Neural cell (in vitro differentiated cells): ENCODE measurements at regions not wholly inside any gene's neighbourhood (a gene's known extent, or its start where the extent isn't known, plus 50 kb on each side); places are given as distances from the start of the nearest gene placed in this dataset.

Source experiments
- EP300 ChIP-seq: fragments of 450-650 bp; conservative IDR thresholded peaks from 2 replicates; pipeline ENCODE4 v1.6.1; 2014; ENCODE audit warnings: antibody characterized with exemption, mild to moderate bottlenecking, moderate library complexity; ENCODE audit not compliant: poor library complexity, severe bottlenecking
- EZH2 ChIP-seq: fragments of 200-600, 300-800 bp; shearing (Covaris generic), sonication (generic); IDR thresholded peaks from 2 replicates; pipeline ENCODE4 v1.6.1; 2014; ENCODE audit warnings: antibody characterized with exemption, low read length, borderline replicate concordance, mild to moderate bottlenecking; ENCODE audit not compliant: insufficient read depth, poor library complexity, severe bottlenecking
- TF ChIP-seq, protein P1 (sequence below): fragments of 450-650 bp; IDR thresholded peaks from 2 replicates; pipeline ENCODE4 v1.5.1; 2014; ENCODE audit warnings: antibody characterized with exemption, mild to moderate bottlenecking, moderate library complexity; ENCODE audit not compliant: poor library complexity, severe bottlenecking
- TF ChIP-seq, protein P2 (sequence below): IDR thresholded peaks from 2 replicates; pipeline ENCODE4 v1.6.1; 2012; ENCODE audit warnings: borderline replicate concordance

DNA sequence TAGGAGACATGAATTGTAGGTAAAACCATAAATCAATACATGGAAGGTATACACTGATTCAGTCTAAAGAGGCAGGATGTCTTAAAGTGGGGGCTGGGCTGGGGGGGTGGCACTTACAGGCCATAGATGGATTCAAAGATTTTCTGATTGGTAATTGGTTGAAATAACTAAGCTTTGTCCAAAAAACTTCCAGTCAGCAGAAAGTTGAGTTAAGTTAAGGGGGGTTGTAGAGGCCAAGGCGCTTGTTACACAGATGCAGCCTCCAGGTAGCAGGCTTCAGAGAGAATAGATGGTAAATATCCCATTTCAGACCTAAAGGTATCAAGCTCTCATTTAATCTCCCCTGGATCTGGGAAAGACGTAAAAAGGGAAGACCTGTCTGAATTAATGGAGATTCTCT is 233.6 kb upstream of the NRXN1 start:
- TF ChIP-seq, protein P1, sequence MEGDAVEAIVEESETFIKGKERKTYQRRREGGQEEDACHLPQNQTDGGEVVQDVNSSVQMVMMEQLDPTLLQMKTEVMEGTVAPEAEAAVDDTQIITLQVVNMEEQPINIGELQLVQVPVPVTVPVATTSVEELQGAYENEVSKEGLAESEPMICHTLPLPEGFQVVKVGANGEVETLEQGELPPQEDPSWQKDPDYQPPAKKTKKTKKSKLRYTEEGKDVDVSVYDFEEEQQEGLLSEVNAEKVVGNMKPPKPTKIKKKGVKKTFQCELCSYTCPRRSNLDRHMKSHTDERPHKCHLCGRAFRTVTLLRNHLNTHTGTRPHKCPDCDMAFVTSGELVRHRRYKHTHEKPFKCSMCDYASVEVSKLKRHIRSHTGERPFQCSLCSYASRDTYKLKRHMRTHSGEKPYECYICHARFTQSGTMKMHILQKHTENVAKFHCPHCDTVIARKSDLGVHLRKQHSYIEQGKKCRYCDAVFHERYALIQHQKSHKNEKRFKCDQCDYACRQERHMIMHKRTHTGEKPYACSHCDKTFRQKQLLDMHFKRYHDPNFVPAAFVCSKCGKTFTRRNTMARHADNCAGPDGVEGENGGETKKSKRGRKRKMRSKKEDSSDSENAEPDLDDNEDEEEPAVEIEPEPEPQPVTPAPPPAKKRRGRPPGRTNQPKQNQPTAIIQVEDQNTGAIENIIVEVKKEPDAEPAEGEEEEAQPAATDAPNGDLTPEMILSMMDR: no peak
- TF ChIP-seq, protein P2, sequence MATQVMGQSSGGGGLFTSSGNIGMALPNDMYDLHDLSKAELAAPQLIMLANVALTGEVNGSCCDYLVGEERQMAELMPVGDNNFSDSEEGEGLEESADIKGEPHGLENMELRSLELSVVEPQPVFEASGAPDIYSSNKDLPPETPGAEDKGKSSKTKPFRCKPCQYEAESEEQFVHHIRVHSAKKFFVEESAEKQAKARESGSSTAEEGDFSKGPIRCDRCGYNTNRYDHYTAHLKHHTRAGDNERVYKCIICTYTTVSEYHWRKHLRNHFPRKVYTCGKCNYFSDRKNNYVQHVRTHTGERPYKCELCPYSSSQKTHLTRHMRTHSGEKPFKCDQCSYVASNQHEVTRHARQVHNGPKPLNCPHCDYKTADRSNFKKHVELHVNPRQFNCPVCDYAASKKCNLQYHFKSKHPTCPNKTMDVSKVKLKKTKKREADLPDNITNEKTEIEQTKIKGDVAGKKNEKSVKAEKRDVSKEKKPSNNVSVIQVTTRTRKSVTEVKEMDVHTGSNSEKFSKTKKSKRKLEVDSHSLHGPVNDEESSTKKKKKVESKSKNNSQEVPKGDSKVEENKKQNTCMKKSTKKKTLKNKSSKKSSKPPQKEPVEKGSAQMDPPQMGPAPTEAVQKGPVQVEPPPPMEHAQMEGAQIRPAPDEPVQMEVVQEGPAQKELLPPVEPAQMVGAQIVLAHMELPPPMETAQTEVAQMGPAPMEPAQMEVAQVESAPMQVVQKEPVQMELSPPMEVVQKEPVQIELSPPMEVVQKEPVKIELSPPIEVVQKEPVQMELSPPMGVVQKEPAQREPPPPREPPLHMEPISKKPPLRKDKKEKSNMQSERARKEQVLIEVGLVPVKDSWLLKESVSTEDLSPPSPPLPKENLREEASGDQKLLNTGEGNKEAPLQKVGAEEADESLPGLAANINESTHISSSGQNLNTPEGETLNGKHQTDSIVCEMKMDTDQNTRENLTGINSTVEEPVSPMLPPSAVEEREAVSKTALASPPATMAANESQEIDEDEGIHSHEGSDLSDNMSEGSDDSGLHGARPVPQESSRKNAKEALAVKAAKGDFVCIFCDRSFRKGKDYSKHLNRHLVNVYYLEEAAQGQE: no peak
- TF ChIP-seq EP300 (no peak), EZH2 (no peak)
